ENCODE measurements at regions not wholly inside any gene's neighbourhood (a gene's known extent, or its start where the extent isn't known, plus 50 kb on each side); places are given as distances from the start of the nearest gene placed in this dataset.

GRCh38 chr17:6209829-6210228 lies 139.7 kb downstream of the WSCD1 start:
- no peak for TF ChIP-seq CTCF (IDR thresholded peaks at IDR 0.05; ENCODE audit: low read depth, low read length, missing control alignments)
- H3K4me3 ChIP-seq (ENCODE audit: low read depth, low read length): no peak overlapping the region
- no peak for DNase-seq (ENCODE audit: low read depth)
- in situ Hi-C loops (cut with HindIII; ENCODE audit: low sequenced_read_pairs): no loop called here

GRCh38 chr17:6208608-6209180 lies 138.5 kb downstream of the WSCD1 start:
- TF ChIP-seq CTCF (IDR thresholded peaks at IDR 0.05; ENCODE audit: low read depth, low read length, missing control alignments): no peak

GRCh38 chr17:6205525-6205924 lies 135.3 kb downstream of the WSCD1 start:
- DNase-seq (ENCODE audit: low read depth): no peak
- TF ChIP-seq CTCF (IDR thresholded peaks at IDR 0.05; ENCODE audit: low read depth, low read length, missing control alignments): no peak
- in situ Hi-C loops (cut with HindIII; ENCODE audit: low sequenced_read_pairs): no loop called here
- H3K4me3 ChIP-seq (ENCODE audit: low read depth, low read length): no peak overlapping the region

More at GRCh38 chr17:6208608-6209180, 138.5 kb downstream of the WSCD1 start:
- in situ Hi-C loops (cut with HindIII; ENCODE audit: low sequenced_read_pairs): no loop called here
- H3K4me3 ChIP-seq (ENCODE audit: low read depth, low read length): no peak overlapping the region
- no peak for DNase-seq (ENCODE audit: low read depth)

GRCh38 chr17:6205033-6205432 lies 134.9 kb downstream of the WSCD1 start:
- in situ Hi-C loops (cut with HindIII; ENCODE audit: low sequenced_read_pairs): no loop called here
- DNase-seq (ENCODE audit: low read depth): no peak

GRCh38 chr17:6204203-6204722 lies 134.1 kb downstream of the WSCD1 start:
- in situ Hi-C loops (cut with HindIII; ENCODE audit: low sequenced_read_pairs): no loop called here
- TF ChIP-seq CTCF (IDR thresholded peaks at IDR 0.05; ENCODE audit: low read depth, low read length, missing control alignments): no peak
- no peak for DNase-seq (ENCODE audit: low read depth)
- no peak overlapping the region for H3K4me3 ChIP-seq (ENCODE audit: low read depth, low read length)

More at GRCh38 chr17:6205033-6205432, 134.9 kb downstream of the WSCD1 start:
- no peak overlapping the region for H3K4me3 ChIP-seq (ENCODE audit: low read depth, low read length)
- no peak for TF ChIP-seq CTCF (IDR thresholded peaks at IDR 0.05; ENCODE audit: low read depth, low read length, missing control alignments)

GRCh38 chr17:6196355-6196754 lies 126.2 kb downstream of the WSCD1 start:
- no peak for TF ChIP-seq CTCF (IDR thresholded peaks at IDR 0.05; ENCODE audit: low read depth, low read length, missing control alignments)
- in situ Hi-C loops (cut with HindIII; ENCODE audit: low sequenced_read_pairs): no loop called here

More at GRCh38 chr17:6196355-6196754, 126.2 kb downstream of the WSCD1 start:
- H3K4me3 ChIP-seq (ENCODE audit: low read depth, low read length): no peak overlapping the region
- no peak for DNase-seq (ENCODE audit: low read depth)
